K562 (cell line): ENCODE measurements at regions not wholly inside any gene's neighbourhood (a gene's known extent, or its start where the extent isn't known, plus 50 kb on each side); places are given as distances from the start of the nearest gene placed in this dataset.

ENCODE experiments used
- ADNP ChIP-seq: fragments of 200-800 bp; sonication (Bioruptor generic); IDR thresholded peaks from 2 replicates; pipeline ENCODE4 v1.6.1; 2016; ENCODE audit warnings: missing genetic modification characterization, missing compliant biosample characterization
- CGGBP1 ChIP-seq: fragments of 250-450 bp; sonication (Bioruptor Pico); IDR thresholded peaks from 2 replicates; pipeline ENCODE4 v1.9.0; 2021; ENCODE audit warnings: mild to moderate bottlenecking
- CTCF ChIP-seq, 3 experiments: IDR thresholded peaks in 2 of 3; conservative IDR thresholded peaks in 1 of 3; 2 replicates each; pipeline ENCODE4 v1.5.1; 2011 to 2012; ENCODE audit warnings: low read length in 3 of 3, mild to moderate bottlenecking in 3 of 3, control low read depth in 2 of 3, improper control_type of control experiment in 1 of 3, inconsistent platforms in 1 of 3, low read depth in 1 of 3, mixed read lengths in 1 of 3, moderate library complexity in 1 of 3; ENCODE audit not compliant: insufficient read depth in 2 of 3
- GATA2 ChIP-seq: sonication (generic); formaldehyde crosslinking; IDR thresholded peaks from 2 replicates; pipeline ENCODE4 v1.4.0; 2020; ENCODE audit warnings: mild to moderate bottlenecking, missing genetic modification reagents
- HBP1 ChIP-seq: fragments of 450-650 bp; formaldehyde crosslinking; IDR thresholded peaks from 2 replicates; pipeline ENCODE4 v1.4.0; 2022; ENCODE audit warnings: missing genetic modification characterization
- HDAC1 ChIP-seq, 2 experiments: fragments of 450-650 bp; IDR thresholded peaks; 2 replicates each; pipeline ENCODE4 v1.6.1; 2016 to 2017; ENCODE audit warnings: inconsistent platforms in 1 of 2, mild to moderate bottlenecking in 1 of 2, moderate library complexity in 1 of 2
- HINFP ChIP-seq: fragments of 450-650 bp; conservative IDR thresholded peaks from 2 replicates; pipeline ENCODE4 v1.6.1; 2016; ENCODE audit warnings: missing genetic modification characterization, low read depth, mild to moderate bottlenecking, control low read depth, missing compliant biosample characterization
- HMGN3 ChIP-seq: IDR thresholded peaks from 2 replicates; pipeline ENCODE4 v1.6.1; 2011; ENCODE audit warnings: borderline replicate concordance, low read depth, mild to moderate bottlenecking, mixed read lengths, low read length; ENCODE audit not compliant: insufficient read length; ENCODE audit errors: extremely low read depth
- KLF6 ChIP-seq: fragments of 250-450 bp; sonication (Bioruptor Pico); IDR thresholded peaks from 2 replicates; pipeline ENCODE4 v1.4.0; 2020; ENCODE audit warnings: mild to moderate bottlenecking, moderate library complexity, borderline replicate concordance
- POLR3G ChIP-seq: IDR thresholded peaks from 2 replicates; pipeline ENCODE4 v1.6.1; 2011; ENCODE audit not compliant: insufficient read length, insufficient replicate concordance; ENCODE audit errors: extremely low read depth
- SIX5 ChIP-seq, 2 experiments: IDR thresholded peaks; 2 replicates each; pipeline ENCODE4 v1.6.1; 2011; ENCODE audit warnings: low read length in 2 of 2, borderline replicate concordance in 1 of 2, low read depth in 1 of 2, mild to moderate bottlenecking in 1 of 2, moderate library complexity in 1 of 2; ENCODE audit not compliant: insufficient read depth in 1 of 2
- SLC30A9 ChIP-seq: fragments of 250-450 bp; sonication (Bioruptor Pico); IDR thresholded peaks from 2 replicates; pipeline ENCODE4 v1.8.0; 2022; ENCODE audit warnings: mild to moderate bottlenecking, moderate library complexity
- STAT5B ChIP-seq: fragments of 250-450 bp; sonication (Bioruptor Pico); IDR thresholded peaks from 2 replicates; pipeline ENCODE4 v1.8.0; 2021; ENCODE audit warnings: mild to moderate bottlenecking, inconsistent platforms
- TEAD2 ChIP-seq: fragments of 450-650 bp; IDR thresholded peaks from 2 replicates; pipeline ENCODE4 v1.6.1; 2016; ENCODE audit warnings: missing genetic modification characterization, control low read depth, missing compliant biosample characterization
- TOE1 ChIP-seq, 2 experiments: fragments of 450-650 bp in 1 of 2; sonication (generic) in 1 of 2; formaldehyde crosslinking in 1 of 2; IDR thresholded peaks; 2 replicates each; pipeline versions ENCODE4 v1.7.1 to v1.8.0; 2016 to 2022; ENCODE audit warnings: borderline replicate concordance in 2 of 2, mild to moderate bottlenecking in 2 of 2, antibody characterized with exemption in 1 of 2, inconsistent platforms in 1 of 2, low read depth in 1 of 2, missing genetic modification reagents in 1 of 2, moderate library complexity in 1 of 2
- ZBTB8A ChIP-seq: fragments of 450-650 bp; IDR thresholded peaks from 2 replicates; pipeline ENCODE4 v1.6.1; 2018; ENCODE audit warnings: mild to moderate bottlenecking, moderate library complexity; ENCODE audit not compliant: partially characterized antibody

GRCh38 chr20:53677447-53678314 lies 84.0 kb upstream of the ZNF217 start (continued):
- TF ChIP-seq CTCF (IDR thresholded peaks at IDR 0.05 in 2 of 3, conservative IDR thresholded peaks at IDR 0.05 in 1 of 3; ENCODE audit: insufficient read depth in 2 of 3, low read depth in 1 of 3, low read length in 3 of 3) (0 out of 6 replicates have a peak, but pooled peaks of 2 of the 3 experiments have one; percentile 20 to 21), CGGBP1 (CRISPR knock-in tag) (no peak), GATA2 (CRISPR knock-in tag) (no peak), SIX5 (IDR thresholded peaks at IDR 0.05; ENCODE audit: borderline replicate concordance in 1 of 2, insufficient read depth in 1 of 2, low read depth in 1 of 2, low read length in 2 of 2) (no peak), HBP1 (CRISPR knock-in tag) (no peak), ZBTB8A (no peak), STAT5B (CRISPR knock-in tag) (no peak), TEAD2 (peak; percentile 37; the same call in 1 of the 2 replicates), KLF6 (0 out of 2 replicates have a peak, but pooled peaks have one; percentile 35), POLR3G (no peak), HMGN3 (no peak), HINFP (tag) (0 out of 2 replicates have a peak, but pooled peaks have one; percentile 26), HDAC1 (IDR thresholded peaks at IDR 0.05) (peak in 1 of 2 experiments; percentile 48; a peak in 1 of 4 replicates), SLC30A9 (CRISPR knock-in tag) (no peak), ADNP (tag) (peak; percentile 53), TOE1 (IDR thresholded peaks at IDR 0.05; ENCODE audit: borderline replicate concordance) (peak; percentile 42; the same call in 1 of the 2 replicates), TOE1 (CRISPR knock-in tag; IDR thresholded peaks at IDR 0.05; ENCODE audit: borderline replicate concordance, low read depth) (no peak)
